Stimulated activated CD4-positive, alpha-beta T cell treated with anti-CD3 and anti-CD28 coated beads, Interleukin-2, amount 100 ng/mL, for 48 hours (primary cell): ENCODE measurements at regions not wholly inside any gene's neighbourhood (a gene's known extent, or its start where the extent isn't known, plus 50 kb on each side); places are given as distances from the start of the nearest gene placed in this dataset.

ENCODE experiments used
- DNase-seq, 2 donors: peaks; one replicate each; pipeline ENCODE4 v3.0.0-alpha.2; 2020

DNA sequence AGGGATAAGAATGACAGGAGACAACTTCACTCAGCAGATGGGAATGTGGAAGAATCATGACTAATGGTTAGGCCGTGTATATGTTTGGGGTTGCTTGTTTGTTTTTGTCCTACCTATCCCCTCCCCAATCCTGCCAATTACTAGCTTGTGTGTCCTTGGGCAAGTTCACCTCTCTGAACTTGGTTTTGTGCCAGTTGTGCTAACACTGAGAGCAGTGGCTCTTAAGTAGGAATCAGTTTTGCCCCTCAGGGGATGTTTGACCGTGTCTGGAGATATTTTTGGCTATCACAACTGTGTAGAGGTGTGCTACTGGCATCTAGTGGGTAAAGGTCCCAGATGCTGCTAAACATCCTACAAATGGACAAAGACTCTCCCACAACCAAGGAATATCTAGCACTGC, 287.0 kb downstream of the DMRT2 start:
- DNase-seq: no peak

GRCh38 chr9:1340390-1340789, 290.2 kb downstream of the DMRT2 start:
- DNase-seq: no peak

GRCh38 chr9:1353291-1353690, 303.1 kb downstream of the DMRT2 start:
- no peak for DNase-seq

DNA sequence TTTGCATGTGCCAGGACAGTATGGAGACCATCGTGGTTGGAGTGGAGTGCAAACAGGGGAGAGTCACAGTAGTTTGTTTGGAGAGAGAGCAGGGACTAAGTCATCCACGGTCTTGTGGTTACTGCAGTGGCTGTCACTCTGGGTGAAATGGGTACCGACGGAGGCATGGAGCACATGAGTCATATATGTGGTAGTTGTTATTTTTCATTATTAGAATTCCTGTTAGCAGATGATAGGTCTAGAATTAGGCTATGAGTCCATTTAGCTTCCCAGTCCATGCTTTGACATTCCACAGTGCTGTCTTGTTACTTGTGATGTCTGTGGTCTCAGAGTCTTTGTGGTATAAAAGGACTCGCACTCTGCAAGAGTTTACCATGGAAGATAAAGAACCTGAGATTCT, 303.9 kb downstream of the DMRT2 start:
- no peak for DNase-seq

DNA sequence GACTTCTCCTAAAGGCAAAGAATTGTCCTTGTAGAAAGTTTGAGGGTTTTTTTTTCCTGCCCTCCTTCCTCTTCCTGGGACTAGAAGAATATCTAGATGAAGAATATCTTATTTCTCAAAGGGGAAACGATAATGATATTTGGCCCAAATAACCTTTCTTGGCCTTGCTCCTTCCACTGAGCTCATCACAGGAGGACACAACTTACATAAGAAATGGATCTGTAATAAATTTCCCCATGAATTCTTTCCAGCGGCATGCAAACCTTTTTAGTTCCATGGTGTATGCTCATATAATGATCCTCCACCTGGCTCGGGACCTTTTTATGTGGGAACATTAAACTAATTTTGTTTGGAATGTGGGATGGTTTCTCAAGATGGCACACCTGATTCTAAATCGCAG, 304.4 kb downstream of the DMRT2 start:
- no peak for DNase-seq

GRCh38 chr9:1355656-1356055, 305.5 kb downstream of the DMRT2 start:
- DNase-seq: no peak

DNA sequence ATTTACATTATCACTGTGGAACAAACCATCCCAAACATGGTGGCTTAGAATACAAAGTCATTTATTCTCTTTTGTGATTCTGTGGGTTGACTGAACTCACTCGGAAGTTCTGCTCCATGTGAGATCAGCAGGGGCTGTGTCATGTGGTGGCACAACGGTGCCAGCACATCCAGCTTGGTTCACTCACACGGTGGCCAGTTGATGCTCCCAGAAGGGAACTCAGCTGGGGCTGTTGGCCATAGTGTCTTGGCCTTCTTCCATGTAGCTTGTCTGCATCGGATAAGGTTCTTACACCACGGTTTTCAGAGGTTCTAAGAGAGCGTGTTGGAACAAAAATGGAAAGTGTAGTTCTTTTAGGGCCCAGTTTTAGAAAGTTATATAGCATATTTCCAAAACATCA, 312.7 kb downstream of the DMRT2 start:
- DNase-seq: no peak

- DNase-seq: no peak
Observed at GRCh38 chr9:1366276-1366675, 316.1 kb downstream of the DMRT2 start.

DNA sequence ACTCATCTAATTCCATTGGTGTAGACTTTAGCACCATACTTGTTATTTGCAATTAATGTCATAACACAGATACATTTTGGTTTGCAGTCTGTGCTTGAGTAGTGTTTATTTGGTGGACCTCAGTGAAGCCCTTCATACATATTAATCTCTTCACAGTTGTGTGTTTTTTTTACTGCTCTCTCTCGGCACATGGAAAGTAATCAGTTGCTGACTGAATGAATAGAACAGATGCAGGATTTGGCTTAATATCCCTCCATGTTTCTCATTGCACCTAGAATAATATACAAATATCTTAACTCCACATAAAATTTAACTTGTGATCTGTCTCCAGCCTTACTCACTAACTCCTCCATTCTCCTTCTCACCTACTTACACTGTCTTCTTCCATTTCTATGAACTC, 319.1 kb downstream of the DMRT2 start:
- DNase-seq: no peak

- no peak for DNase-seq
Observed at GRCh38 chr9:1373445-1373844, 323.3 kb downstream of the DMRT2 start.

- no peak for DNase-seq
Observed at GRCh38 chr9:1383899-1384455, 333.8 kb downstream of the DMRT2 start.

- no peak for DNase-seq
Observed at GRCh38 chr9:1384816-1385215, 334.7 kb downstream of the DMRT2 start.

GRCh38 chr9:1386420-1386819, 336.3 kb downstream of the DMRT2 start:
- no peak for DNase-seq

- DNase-seq: no peak
Observed at GRCh38 chr9:1388216-1388615, 338.1 kb downstream of the DMRT2 start.

DNA sequence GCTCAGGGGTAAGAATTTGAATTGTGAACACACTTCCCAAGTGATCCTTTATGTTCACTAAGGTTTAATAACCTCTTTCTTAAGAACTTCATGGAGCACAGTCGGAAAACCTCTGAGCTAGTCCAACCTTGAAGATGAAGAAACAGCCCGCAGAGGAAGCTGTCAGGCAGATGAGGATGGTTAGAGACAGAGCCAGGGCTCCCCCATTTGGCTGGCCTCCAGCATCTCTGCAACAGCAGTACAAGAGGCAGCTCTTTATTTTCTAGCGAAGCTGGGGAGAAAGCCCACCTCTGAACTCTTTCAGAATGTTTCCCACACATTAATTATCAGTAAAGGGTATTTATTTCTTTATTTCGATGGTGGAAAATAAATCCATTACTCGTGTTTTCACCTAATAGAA, 350.8 kb downstream of the DMRT2 start:
- no peak for DNase-seq

DNA sequence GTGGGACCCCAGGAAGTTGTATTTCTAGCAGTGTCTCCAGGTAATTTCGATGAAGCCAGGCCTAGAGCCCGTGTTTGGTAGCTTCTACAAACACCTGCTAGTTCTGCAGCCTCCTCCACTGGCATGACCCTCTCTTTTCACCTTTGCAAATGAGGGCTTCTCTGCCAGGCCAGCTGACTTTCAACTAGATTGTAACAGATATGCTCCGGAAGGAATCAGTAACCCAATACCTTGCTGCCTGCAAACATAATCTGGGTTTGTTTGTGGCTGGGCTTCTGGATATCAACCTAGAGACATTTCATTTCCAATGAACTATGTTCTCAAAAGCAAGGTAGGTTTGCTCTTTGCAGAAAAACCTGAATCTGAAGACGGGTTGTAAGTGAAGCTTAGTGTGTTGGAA, 354.8 kb downstream of the DMRT2 start:
- DNase-seq: no peak

DNA sequence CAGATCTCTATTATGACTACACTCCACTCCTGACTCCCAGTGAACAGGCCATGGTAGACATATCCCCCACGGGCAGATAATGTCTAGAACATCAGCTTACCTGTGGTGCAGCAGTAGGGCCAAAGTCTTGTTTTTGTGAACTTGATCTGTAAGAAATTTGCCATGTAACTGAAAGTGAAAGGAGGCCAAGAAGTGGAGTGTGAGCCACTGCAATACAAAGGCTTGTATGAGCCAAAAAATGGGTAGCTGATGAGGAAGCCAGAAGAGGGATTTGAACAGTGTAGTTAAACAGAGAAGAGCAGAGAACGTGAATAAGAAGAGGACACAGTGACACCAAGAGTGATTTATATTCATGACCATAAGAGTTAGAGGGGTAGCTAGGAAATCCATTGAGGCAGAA, 361.7 kb downstream of the DMRT2 start:
- no peak for DNase-seq

DNA sequence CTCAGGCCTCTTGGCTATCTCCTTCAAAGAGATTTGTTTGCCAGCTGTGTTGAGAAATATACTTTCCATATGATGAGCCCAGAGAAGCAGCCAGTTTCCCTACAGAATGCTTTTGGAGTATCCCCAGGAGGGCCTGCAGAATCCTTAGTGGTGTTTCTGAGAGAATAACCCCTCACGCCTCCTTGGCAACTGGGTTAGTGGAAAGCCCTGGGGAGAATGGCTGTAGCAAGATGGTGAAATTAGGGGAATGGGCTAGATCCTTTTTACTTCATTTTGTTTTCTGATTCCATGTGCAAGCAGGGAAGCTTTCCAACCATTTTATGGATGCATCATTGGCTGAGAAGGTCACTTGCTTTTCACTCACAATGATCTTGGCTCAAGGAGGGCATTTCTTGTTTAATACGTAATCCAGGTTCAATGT, 364.6 kb downstream of the DMRT2 start:
- no peak for DNase-seq

GRCh38 chr9:1415146-1415545, 365.0 kb downstream of the DMRT2 start:
- DNase-seq: no peak

GRCh38 chr9:1416261-1416660, 366.1 kb downstream of the DMRT2 start:
- no peak for DNase-seq

- no peak for DNase-seq
Observed at GRCh38 chr9:1421436-1421835, 371.3 kb downstream of the DMRT2 start.

DNA sequence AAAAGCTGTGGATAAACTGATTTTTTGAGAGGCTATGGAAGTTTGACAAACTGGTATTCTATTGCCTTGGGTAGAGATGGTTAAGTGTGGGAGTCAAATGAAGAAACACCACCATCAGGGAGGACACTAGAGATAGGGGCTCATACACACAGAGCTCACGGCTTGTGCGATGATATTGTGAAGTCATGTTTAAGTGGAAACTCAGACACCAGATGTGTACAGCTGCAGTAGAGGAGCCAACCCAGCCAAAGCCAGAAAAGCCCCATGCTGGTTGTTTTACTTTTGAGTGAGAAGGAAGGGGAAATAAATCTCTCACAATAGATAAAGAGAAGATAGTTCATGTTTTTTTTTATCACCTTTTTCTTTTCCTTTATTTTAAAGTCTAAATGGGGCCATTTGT, 377.7 kb downstream of the DMRT2 start:
- DNase-seq: no peak

- no peak for DNase-seq
Observed at GRCh38 chr9:1429297-1429696, 379.1 kb downstream of the DMRT2 start.

DNA sequence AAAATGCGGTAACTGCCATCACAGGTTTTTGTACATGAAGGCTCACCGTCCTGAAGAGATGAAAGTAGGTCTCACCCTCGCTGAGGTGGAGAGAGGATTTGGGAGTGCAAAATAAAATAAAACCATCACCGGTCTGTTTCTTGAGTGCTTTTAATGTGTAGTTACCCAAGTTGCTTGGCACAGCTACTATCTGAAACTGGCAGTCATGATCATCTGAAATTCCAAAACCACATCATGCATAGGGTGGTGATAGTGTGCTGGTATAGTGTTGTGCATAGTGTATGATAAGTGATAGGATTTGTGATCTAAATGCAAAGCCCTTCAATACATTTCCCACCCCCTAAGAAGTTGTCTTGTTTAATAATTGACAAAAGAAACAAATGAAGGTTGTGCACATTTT, 381.3 kb downstream of the DMRT2 start:
- DNase-seq: no peak

DNA sequence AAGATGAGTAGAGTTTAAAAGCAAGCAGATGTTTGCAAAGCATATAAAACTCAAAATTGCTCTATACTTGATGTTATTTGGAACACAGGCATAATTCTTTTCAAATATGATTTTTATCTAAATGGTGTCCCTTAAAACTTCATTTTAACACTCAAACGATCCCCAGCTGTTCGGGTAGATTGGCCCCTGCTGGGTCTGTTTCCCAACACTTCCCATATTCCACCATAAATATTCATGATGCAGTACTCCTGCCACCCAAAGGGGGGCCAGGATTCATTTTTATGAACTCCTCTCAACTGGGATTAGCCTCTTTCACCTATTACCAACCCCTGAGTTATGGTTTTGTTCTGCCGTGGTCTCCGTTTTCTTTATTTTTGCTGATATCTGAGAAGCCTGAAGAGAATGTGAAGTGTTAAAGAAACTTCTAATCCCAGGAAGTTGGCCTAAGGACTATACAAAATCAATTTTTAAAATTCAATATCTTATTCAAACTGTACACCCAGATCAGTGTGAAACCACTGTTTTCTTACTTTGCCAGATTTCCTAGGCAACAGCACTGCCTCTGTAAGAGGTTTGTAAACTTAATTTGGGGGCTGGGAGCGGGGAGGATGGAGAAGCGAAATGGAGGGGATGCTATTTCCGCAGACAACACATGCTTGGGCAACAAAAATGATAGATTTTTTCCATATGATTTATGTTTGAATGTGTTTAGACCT, 384.1 kb downstream of the DMRT2 start:
- no peak for DNase-seq
